Middle frontal gyrus (tissue), 1 donor: ENCODE measurements at regions not wholly inside any gene's neighbourhood (a gene's known extent, or its start where the extent isn't known, plus 50 kb on each side); places are given as distances from the start of the nearest gene placed in this dataset.
"Not testable (repeated sequence)": the region's sequence is repeated elsewhere in the genome, so short reads cannot be mapped to it uniquely, and the experiment has no call there.

ENCODE experiments used
- DNase-seq: peaks from one replicate; pipeline ENCODE4 v3.0.0-alpha.2; 2015; ENCODE audit warnings: low spot score; ENCODE audit errors: extremely low spot score

DNA sequence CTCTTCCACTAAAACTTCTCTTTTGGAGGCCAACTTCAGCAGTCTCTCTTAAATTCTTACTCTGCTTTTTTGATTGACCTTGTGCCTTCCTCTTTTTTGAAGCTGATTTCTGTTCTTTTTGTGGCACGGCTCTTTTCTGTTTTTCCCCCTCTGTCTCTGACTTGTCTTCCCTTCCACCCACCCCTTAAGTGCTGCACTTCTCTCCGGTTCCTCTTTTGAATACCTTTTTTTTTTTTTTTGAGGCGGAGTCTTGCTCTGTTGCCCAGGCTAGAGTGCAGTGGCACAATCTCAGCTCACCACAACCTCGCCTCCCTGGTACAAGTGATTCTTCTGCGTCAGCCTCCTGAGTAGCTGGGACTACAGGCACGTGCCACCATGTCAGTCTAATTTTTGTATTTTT lies 211.9 kb downstream of the BLID start:
- DNase-seq = no peak

DNA sequence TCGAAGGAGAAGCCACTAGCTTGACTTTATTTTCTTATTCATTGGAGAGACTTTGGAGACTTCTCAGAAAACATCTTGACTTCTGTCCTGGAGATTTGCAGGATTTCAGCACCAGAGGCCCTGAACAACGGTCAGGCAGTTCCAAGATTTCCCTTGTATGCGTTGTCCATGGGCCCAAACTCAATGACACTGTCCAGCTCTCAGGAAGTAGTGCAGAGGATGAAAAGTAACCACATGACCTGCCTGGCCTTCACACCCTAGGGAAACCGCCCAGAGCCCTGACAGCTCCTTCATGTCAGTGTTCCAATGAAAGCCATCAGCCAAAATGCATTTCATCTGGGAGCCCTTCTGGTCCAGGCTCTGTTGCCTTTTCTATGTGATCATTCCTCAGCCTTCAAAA lies 214.1 kb downstream of the BLID start:
- no peak for DNase-seq

DNA sequence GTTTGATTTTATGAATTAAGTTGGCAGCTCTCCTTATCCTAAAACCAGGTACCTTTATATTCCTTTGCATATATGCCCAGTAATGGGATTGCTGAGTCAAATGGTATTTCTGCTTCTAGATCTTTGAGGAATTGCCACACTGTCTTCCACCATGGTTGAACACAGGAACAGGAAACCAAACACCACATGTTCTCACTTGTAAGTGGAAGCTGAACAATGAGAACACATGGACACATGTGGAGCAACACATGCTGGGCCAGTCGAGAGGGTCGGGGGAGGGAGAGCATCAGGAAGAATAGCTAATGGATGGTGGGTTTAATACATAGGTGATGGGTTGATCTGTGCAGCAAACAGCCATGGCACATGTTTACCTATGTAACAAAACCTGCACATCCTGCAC lies 214.6 kb downstream of the BLID start:
- not testable (repeated sequence) for DNase-seq

DNA sequence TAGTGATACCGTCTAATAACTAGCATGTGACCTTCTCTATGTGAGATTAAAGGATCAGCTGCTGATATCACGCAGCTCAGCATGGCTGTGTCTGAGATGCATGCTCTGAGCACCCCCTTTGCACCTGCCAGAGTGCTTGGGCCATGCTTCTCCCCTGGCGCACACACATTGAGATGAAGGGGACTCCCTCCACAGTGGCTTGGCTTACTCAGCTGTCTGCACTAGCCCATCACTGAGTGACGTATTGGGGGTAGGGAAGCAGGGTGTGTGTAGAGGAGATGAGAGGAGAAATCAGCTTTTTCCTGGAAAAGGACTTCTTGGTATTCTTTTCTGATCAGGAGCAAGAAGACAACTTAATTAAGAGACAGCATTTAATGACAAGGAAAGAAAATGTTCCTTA lies 216.5 kb downstream of the BLID start:
- DNase-seq = no peak

DNA sequence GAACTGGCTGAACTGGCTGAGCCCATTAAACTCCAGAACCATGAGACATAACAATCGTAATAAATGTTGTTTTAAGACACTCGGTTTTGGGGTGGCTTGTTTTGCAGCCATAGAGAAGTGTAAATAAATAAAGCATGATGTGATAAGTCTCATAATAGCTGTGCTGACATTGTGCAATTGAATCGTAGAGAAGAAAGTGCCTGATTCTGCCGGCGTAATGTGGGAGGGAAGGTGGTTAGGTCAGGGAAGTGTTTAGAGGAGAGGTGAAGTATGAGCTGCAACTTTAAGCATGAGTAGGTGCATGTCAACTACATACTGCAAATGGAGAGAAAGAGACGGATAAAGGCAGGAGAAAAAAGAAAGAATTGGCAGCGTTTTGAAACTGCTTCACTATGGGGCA lies 217.1 kb downstream of the BLID start:
- DNase-seq = no peak

DNA sequence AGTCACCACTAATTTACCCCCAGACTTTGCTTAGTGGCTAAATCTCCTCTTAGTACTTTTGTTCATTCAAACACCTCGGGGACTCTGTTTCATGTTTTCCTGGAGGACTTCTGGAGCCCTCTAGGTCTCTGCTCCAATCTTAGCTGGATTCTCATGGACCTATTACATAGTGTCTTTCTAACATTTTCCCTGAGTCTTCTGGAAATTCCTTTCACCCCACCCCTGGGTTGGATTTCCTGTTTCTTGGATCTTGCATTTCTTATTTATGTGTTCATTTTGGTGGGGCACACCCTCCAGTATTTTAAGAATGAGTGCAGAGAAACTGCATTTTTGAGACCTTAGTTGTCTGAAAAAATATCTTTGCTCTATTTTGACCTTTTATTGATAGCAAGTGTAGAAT lies 220.1 kb downstream of the BLID start:
- no peak for DNase-seq

DNA sequence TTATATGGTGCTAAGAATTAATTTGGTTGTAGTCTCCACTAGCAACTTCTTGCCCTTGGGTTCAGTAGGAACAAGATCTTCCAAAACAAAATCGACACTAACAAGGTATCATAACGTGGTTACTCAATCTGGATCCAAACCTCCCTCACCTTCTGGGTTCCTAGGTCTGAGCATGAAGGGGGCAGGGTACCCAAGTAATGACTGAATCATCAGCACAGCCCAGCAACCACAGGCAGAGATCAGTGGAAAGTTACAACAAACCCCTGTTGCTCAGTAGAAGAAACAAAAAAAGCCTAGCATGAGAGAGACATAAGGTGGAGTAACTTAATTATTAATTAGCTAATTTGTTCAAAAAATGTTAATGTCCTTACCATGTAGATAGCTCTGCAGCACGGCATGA lies 221.4 kb downstream of the BLID start:
- DNase-seq = no peak

DNA sequence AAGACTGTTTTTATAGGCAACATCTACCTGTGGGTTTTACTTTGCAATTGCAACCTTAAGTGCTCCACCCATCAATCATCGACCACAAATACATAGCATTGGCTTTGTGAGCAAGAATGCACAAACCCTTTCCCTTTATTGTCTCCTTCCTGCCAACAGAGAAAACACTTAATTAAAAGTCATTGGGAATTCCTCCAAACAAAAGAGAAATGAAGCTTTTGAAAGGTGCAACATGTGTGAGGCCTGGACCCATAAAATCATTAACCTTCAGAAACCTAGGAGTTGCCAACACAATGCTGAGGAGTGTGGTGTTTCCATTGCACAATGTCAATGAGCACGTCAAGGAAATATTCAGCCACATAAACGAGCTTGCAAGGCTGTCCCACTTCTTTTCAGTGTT lies 223.2 kb downstream of the BLID start:
- DNase-seq = no peak

DNA sequence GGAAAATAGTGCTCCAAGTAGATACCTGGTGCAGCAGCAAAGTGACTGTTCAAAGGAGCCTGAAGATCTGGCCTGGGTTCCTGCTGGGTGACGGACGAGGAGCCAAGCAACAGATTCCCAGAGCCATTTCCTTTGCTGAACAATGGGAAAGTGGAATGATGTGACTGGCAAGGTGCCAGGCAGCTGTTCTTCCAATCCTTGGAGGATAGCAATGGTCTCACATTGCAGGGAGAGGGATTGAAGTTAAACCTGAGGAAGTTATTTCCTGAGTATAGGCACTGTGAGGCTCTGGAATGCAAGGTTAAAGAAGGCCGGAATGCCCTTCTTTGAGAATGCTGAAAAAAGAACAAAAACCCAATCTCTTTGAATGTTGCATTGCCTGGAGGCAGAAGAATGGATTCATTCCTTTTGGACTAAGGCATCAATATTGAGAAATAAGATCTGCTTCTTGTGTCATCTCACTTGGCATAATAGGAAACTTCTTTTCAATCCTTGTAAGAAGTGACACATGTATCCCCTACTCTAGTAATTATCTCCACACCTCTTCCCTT lies 223.8 kb downstream of the BLID start:
- no peak for DNase-seq

DNA sequence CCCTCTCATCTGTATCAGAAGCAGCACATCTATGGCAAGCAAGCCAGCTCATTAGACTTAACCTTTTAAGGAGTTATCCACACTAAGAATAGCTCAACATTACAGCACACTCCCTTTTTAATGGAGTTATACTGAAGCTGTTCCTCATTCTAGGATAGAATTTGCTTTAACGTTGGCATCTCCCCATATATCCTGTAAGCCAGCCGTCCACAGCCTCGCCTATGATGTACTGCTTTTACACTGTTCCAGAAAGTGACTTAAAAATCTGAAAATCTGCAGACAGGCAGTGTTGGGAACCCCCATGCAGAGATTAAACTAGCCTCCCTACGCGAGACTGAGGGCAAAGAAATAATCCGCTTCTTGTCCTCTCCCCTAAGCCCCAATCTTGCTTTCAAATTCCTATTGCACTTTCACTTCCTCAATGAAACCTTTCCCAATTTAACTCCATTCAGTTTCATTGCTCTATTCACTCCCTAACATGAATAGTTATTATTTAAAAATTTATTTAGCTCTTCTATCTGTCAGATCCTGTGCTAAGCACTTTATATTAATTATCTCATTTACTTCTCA lies 225.0 kb downstream of the BLID start:
- DNase-seq = no peak

DNA sequence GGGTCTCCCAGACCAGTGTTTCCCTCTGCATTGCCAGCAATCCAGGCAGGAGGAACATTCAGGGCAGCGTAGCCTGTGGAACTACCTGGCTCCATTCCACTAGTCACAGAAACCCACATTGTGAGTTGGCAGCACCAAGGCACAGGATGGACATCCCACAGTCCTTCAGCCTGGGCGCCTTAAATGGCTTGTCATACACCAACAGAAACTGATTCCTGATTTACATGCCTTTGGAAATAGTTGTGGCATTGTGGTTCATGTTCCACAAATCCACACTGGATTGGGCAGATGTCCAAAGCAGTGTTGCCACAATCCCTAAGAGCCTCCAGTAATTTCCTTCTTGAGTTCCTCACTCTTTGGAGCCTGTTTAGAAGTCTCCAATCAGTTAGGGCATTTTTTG lies 225.6 kb downstream of the BLID start:
- DNase-seq = no peak

DNA sequence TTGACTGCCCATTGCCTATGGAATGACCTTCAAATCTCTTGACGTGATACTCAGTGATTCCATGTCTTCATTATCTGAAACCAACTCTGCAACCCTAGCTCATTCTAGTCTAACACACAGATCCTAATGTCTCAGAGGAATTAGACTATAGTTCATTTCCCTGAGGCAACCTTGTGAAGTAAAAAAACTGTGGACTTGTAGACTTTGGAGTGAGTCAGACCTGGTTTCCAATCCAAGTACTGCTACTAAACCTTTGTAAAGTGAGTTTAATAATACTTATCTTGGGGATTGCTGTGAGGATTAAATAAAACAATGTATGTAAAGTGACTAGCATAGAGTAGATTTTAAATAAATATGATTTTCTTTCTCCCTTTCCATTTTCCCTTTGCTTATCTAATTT lies 226.1 kb downstream of the BLID start:
- no peak for DNase-seq

DNA sequence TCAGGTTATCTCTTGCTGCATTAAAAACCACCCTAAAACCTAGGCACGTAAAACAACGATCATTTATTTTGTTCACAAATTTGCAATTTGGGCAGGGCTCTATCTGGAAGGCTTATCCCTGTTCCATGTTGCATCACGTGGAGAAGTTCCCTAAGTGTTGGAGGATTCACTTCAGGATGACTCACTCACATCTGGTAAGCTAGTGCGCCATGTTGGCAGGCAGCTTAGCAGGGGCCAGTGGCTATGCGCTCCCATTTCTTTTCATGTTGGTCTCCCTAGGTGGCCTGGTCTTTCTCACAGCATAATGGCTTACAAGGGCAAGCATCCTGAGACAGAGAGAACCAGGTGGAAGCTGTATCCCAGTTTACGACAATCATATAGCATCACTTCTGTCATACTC lies 226.8 kb downstream of the BLID start:
- no peak for DNase-seq

DNA sequence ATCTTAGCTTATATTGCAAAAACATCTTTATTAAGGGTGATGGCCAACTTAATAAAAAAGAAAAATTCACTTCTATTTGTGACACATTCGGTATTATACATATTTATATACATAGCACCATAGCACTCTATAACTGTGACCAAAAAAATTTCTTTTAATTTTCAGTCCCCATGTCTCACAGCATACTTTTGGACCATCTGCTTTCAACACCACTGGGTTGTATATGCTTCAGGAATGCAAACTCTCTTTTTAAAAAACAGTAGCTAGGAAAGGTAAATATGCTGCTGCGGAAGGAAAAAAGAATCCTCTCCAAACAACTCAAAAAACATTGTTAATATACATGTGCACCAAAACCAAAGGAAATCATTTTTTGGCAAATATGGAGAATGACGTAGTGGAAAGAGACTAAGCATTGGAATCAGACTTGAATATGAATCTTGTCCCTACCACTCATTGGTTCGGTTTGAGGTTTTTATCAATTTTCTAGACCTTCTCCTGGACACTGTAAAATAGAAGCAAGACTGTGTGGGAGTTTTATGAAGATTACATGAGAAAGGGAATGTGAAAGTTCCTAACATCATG lies 227.9 kb downstream of the BLID start:
- no peak for DNase-seq

DNA sequence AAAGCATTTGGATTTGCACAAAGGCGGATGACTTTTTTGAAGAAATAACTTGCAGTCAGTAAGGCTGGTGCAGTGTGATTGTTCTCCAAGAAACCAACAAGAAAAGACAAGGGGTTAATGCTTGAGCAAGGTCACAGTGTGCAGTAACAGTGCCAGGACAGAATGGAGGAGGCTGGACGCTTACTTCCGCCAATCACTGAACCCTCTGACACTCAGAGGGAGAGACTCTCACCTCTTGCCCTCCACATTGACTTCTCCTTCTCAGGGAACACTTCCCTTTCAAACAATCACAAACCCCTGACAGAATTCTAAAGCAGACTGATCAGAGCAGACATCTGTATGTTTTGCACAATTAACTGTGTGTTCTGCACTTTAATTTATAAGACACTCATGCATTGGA lies 228.4 kb downstream of the BLID start:
- DNase-seq = no peak

DNA sequence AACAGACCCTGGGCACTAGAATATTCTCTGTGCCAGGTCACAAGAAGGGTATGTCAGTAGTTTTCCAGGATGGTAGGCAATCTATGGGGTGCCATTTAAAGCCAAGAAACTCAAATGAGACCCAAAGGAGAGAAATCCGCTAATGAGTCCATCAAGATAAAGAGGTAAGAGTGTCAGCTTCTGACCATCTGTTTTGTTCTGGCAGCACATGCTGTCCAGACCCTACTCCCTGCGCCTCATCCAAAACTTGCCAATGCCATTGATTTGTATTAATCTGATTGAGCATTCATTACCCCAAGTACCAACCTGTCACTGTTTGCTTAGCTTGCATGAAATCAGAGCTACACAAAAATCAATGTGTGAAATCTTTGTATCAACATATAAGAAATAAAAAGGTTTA lies 229.0 kb downstream of the BLID start:
- DNase-seq = no peak

DNA sequence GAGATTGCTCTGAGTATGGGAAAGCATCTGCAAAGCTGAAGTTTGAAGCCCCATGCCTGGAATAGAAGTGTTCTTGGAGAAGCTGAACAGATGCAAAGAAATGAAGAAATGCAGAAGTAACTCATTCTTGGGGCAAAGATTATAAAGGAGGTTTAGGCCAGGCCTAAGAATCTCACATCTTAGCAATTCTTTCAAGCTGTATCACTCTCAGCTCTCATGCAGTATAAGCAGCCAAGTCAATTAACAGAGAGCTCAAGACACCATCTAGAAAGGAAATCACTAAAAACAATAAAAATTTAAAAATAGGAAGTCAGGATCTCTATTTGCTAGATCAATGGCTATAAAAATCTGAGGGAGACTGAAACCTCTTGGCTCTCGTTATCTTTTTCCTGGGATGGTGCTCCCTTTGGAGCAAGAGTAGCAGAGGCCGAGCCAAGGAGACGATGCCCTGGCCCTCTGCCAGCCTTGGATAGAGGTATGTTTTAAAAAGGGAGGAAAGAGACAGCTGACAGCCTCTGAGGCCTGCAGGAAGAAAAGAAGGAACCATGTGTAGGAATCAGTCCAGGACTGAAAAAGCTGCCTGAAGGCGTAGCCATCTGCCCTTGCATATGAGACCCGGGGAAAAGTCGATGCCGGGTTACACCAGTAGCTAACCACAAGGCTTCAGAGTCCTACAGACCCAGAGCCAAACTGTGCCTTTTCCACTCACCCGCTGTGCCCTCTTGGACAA lies 229.8 kb downstream of the BLID start:
- no peak for DNase-seq

DNA sequence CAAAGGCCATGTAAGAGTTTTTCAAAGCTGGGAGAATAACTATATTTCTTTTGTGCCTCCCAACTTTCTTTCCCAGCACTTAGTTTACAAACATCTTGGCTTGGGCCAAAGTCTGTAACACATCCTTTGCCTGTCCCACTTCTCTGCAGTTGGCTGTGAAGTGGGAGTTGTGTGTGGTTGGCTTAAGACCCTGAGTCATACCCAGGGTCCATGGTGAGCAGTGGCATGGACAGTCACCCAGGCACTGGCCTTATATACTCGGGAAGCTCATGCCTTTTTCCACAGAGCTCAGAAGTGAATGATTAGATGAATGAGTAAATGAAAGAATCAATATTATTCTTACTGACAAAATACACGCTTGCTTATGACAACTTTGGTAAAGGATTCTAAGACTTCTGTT lies 231.4 kb downstream of the BLID start:
- DNase-seq = no peak

DNA sequence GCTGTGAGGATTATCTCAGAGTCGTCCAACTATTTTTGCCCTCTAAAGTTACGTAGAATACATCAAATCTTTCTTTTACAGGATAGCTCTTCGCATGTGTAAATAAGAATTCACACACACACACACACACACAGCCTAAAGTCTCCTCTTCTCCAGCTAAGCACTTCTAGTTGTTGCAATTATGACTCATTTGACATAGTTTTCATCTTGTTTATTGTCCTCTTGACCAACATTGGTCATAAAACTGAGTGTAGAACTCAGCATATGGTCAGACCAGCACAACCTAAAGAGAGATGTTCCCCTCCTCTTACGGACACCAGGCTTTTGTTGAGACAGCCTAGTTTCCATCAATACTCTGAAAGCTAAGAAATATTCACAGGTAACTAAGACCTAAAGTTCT lies 234.2 kb downstream of the BLID start:
- no peak for DNase-seq

DNA sequence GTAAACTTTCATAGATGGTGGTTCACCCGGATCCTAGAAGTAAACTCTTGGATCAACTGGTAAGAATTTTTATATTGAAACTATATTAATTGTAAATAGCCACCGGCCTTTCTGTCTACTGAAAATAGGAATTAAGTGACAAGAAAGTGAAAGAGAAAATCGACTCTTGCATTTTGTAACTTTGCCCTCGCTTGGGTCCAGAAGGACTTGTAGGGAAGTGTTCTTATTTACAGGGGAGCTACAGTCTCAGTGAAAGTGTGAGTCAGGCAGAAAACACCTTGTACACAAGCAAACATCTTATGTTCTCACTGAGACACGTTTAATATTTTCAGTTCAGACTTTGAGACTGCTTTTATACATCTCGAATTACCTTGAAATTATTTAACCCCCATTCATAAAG lies 238.9 kb downstream of the BLID start:
- no peak for DNase-seq

DNA sequence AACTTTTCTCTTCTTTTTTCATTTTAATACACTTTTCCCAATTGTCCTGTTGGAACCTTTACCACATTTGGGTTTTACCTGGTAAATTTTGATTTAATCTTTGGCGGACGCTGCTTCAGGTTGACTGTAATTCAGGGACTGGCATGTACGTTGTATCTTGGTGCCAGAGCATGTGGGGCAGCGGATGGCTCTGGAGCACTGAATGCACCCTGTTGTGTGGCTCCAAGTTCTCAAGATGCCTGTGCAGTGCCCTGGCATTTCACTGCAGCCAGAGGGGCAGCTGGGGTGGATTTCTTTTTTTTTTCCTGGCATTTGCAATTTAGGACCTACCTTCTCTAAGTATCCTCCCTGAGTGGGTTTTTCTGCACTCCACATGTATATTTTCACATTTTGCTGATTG lies 242.2 kb downstream of the BLID start:
- DNase-seq = no peak

DNA sequence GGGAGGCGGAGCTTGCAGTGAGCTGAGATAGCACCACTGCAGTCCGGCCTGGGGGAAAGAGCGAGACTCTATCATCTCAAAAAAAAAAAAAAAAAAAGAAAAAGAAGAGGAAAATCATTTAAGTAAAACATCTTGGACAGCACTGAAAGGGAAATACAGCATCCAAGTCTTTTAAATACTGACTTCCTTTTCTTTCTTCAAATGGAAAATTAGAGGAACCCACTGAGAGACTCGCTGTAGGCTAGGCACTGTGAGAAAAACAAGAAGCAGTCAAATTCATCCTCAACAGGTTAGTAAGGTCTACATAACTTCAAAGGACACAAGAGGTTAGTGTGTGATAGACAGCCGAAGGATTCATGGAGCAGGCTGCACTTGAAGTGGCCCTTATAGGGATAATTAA lies 243.7 kb downstream of the BLID start:
- no peak for DNase-seq
